Caco-2 (cell line): ENCODE measurements at regions not wholly inside any gene's neighbourhood (a gene's known extent, or its start where the extent isn't known, plus 50 kb on each side); places are given as distances from the start of the nearest gene placed in this dataset.

Experiments used
- BruUV-seq: library from RNA; stranded (reverse); fragments of 400-500 nt; replicated peaks from 2 replicates; lab custom pipeline; 2021; lab: Mats Ljungman, UMichigan
- CTCF ChIA-PET: fragments of 300-600 bp; sonication (Branson Sonifier 250); formaldehyde crosslinking; loops from one replicate; lab custom pipeline; 2022; ENCODE audit warnings: antibody characterized with exemption; lab: Charles Lee
- POLR2A ChIA-PET: fragments of 300-600 bp; sonication (Branson Sonifier 250); formaldehyde crosslinking; loops from one replicate; lab custom pipeline; 2022; ENCODE audit warnings: antibody characterized with exemption; lab: Charles Lee
- DNase-seq, 2 experiments: peaks; one replicate each; pipeline versions ENCODE4 v3.0.0 to v3.0.0-alpha.2; 2020 to 2022
- H3K27me3 ChIP-seq: replicated peaks from 2 replicates; pipeline ENCODE4 v1.6.0; 2011; ENCODE audit warnings: low read length; ENCODE audit not compliant: control insufficient read depth, insufficient read depth
- H3K36me3 ChIP-seq: 2 replicates; pipeline ENCODE4 v1.5.1; 2011; ENCODE audit warnings: low read length; ENCODE audit not compliant: control insufficient read depth, insufficient read depth
- H3K4me1 ChIP-seq: fragments of 250-450 bp; sonication (Bioruptor Pico); 2 replicates; pipeline ENCODE4 v1.5.1; 2020; ENCODE audit warnings: mild to moderate bottlenecking
- H3K4me3 ChIP-seq: 2 replicates; pipeline ENCODE4 v1.5.1; 2011; ENCODE audit warnings: low read depth, mild to moderate bottlenecking, control low read depth, low read length
- H3K9me3 ChIP-seq: fragments of 250-450 bp; sonication (Bioruptor Pico); 2 replicates; pipeline ENCODE4 v1.5.1; 2020; ENCODE audit warnings: mild to moderate bottlenecking, moderate library complexity
- H3K27ac Mint-ChIP-seq: one replicate; pipeline ENCODE4 v1.8.0; 2022; ENCODE audit warnings: mixed read lengths; ENCODE audit not compliant: unreplicated experiment
- H3K27me3 Mint-ChIP-seq: one replicate; pipeline ENCODE4 v1.8.0; 2022; ENCODE audit warnings: mixed read lengths; ENCODE audit not compliant: insufficient read depth, unreplicated experiment
- H3K36me3 Mint-ChIP-seq: one replicate; pipeline ENCODE4 v1.8.0; 2022; ENCODE audit warnings: mild to moderate bottlenecking, mixed read lengths; ENCODE audit not compliant: insufficient read depth, unreplicated experiment
- H3K4me1 Mint-ChIP-seq: one replicate; pipeline ENCODE4 v1.8.0; 2022; ENCODE audit warnings: low read depth, mixed read lengths; ENCODE audit not compliant: unreplicated experiment
- H3K4me3 Mint-ChIP-seq: one replicate; pipeline ENCODE4 v1.8.0; 2022; ENCODE audit warnings: mild to moderate bottlenecking, moderate library complexity, mixed read lengths; ENCODE audit not compliant: unreplicated experiment
- H3K9me3 Mint-ChIP-seq: one replicate; pipeline ENCODE4 v1.8.0; 2022; ENCODE audit warnings: mixed read lengths; ENCODE audit not compliant: unreplicated experiment
- intact Hi-C: fragments of 100-400 bp; cut with micrococcal nuclease; formaldehyde crosslinking; loops from one replicate; pipeline ENCODE4 v1.10.0; 2022; ENCODE audit not compliant: unreplicated experiment
- TF ChIP-seq, protein P1 (sequence below), 2 experiments: fragments of 200-600 bp in 1 of 2; IDR thresholded peaks; 1 replicate in 1 of 2; 2 replicates in 1 of 2; pipeline versions ENCODE4 v1.5.1 to v1.8.0; 2011 to 2022; ENCODE audit warnings: antibody characterized with exemption in 1 of 2, control low read depth in 1 of 2, inconsistent platforms in 1 of 2, low read depth in 1 of 2, low read length in 1 of 2, mild to moderate bottlenecking in 1 of 2, moderate library complexity in 1 of 2; ENCODE audit not compliant: insufficient read depth in 1 of 2, severe bottlenecking in 1 of 2, unreplicated experiment in 1 of 2

DNA sequence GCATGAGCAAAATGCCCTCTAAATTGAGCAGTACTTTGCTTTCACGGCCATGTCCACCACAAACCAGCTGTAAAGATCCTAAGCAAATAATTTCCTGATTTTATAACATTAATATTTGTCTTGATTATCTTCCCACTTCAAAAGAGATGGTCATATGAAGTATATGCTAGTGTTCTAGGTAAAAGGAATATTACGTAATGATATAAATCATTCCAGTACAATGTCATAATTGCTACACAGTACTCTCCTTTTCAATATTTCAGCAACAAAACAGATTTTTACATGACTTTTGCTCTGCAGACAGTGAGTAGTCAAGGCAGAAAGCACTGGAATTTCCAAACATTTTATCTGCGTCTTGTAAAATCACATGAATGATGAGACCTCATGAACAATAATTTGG, 572.8 kb upstream of the FRG1 start:
- no peaks in the 10 kb centered on the region for H3K4me1 ChIP-seq
- no TSS peak for BruUV-seq
- Mint-ChIP-seq H3K4me3 (no peak overlapping the region), H3K36me3 (no peaks in the 10 kb centered on the region), H3K27me3 (no peaks in the 10 kb centered on the region), H3K4me1 (no peaks in the 10 kb centered on the region), H3K27ac (no peak overlapping the region), H3K9me3 (no peaks in the 10 kb centered on the region)
- H3K4me3 ChIP-seq: no peak overlapping the region
- intact Hi-C loops: no loop called here
- POLR2A ChIA-PET: no interaction called here
- H3K9me3 ChIP-seq: no peaks in the 10 kb centered on the region
- no peaks in the 10 kb centered on the region for H3K27me3 ChIP-seq
- TF ChIP-seq, protein P1, sequence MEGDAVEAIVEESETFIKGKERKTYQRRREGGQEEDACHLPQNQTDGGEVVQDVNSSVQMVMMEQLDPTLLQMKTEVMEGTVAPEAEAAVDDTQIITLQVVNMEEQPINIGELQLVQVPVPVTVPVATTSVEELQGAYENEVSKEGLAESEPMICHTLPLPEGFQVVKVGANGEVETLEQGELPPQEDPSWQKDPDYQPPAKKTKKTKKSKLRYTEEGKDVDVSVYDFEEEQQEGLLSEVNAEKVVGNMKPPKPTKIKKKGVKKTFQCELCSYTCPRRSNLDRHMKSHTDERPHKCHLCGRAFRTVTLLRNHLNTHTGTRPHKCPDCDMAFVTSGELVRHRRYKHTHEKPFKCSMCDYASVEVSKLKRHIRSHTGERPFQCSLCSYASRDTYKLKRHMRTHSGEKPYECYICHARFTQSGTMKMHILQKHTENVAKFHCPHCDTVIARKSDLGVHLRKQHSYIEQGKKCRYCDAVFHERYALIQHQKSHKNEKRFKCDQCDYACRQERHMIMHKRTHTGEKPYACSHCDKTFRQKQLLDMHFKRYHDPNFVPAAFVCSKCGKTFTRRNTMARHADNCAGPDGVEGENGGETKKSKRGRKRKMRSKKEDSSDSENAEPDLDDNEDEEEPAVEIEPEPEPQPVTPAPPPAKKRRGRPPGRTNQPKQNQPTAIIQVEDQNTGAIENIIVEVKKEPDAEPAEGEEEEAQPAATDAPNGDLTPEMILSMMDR (IDR thresholded peaks at IDR 0.05; ENCODE audit: insufficient read depth in 1 of 2, low read depth in 1 of 2, low read length in 1 of 2, severe bottlenecking in 1 of 2, unreplicated experiment in 1 of 2): no peak
- H3K36me3 ChIP-seq: no peaks in the 10 kb centered on the region
- DNase-seq: no peak
- CTCF ChIA-PET: no interaction called here

- H3K9me3 ChIP-seq: no peaks in the 10 kb centered on the region
- ChIA-PET CTCF (no interaction called here), POLR2A (no interaction called here)
- no peaks in the 10 kb centered on the region for H3K36me3 ChIP-seq
- peaks cover 10% of the 10 kb centered on the region for H3K9me3 Mint-ChIP-seq
- DNase-seq: no peak
- no peaks in the 10 kb centered on the region for H3K27me3 ChIP-seq
- no peaks in the 10 kb centered on the region for H3K4me1 Mint-ChIP-seq
- H3K4me3 ChIP-seq: no peak overlapping the region
- no peak overlapping the region for H3K27ac Mint-ChIP-seq
- no peak overlapping the region for H3K4me3 Mint-ChIP-seq
- intact Hi-C loops: no loop called here
- TF ChIP-seq, protein P1 (IDR thresholded peaks at IDR 0.05; ENCODE audit: insufficient read depth in 1 of 2, low read depth in 1 of 2, low read length in 1 of 2, severe bottlenecking in 1 of 2, unreplicated experiment in 1 of 2): no peak
- no peaks in the 10 kb centered on the region for H3K27me3 Mint-ChIP-seq
- no peaks in the 10 kb centered on the region for H3K4me1 ChIP-seq
- BruUV-seq: no TSS peak
- H3K36me3 Mint-ChIP-seq: no peaks in the 10 kb centered on the region
Observed at GRCh38 chr4:189374176-189374575, 566.5 kb upstream of the FRG1 start.

- Mint-ChIP-seq H3K4me1 (no peaks in the 10 kb centered on the region), H3K27me3 (no peaks in the 10 kb centered on the region), H3K36me3 (no peaks in the 10 kb centered on the region), H3K27ac (no peak overlapping the region), H3K4me3 (no peak overlapping the region), H3K9me3 (peaks cover 10% of the 10 kb centered on the region)
- POLR2A ChIA-PET: no interaction called here
- H3K4me1 ChIP-seq: no peaks in the 10 kb centered on the region
- TF ChIP-seq, protein P1 (IDR thresholded peaks at IDR 0.05; ENCODE audit: insufficient read depth in 1 of 2, low read depth in 1 of 2, low read length in 1 of 2, severe bottlenecking in 1 of 2, unreplicated experiment in 1 of 2): no peak
- intact Hi-C loops: no loop called here
- no peaks in the 10 kb centered on the region for H3K27me3 ChIP-seq
- no peaks in the 10 kb centered on the region for H3K9me3 ChIP-seq
- no TSS peak for BruUV-seq
- DNase-seq: no peak
- CTCF ChIA-PET: no interaction called here
- H3K4me3 ChIP-seq: no peak overlapping the region
- H3K36me3 ChIP-seq: no peaks in the 10 kb centered on the region
Observed at GRCh38 chr4:189376901-189377300, 563.8 kb upstream of the FRG1 start.
